Endothelial cell of umbilical vein (primary cell): ENCODE measurements at regions not wholly inside any gene's neighbourhood (a gene's known extent, or its start where the extent isn't known, plus 50 kb on each side); places are given as distances from the start of the nearest gene placed in this dataset.

Experiments used
- BruUV-seq: library from RNA; stranded (reverse); fragments of 400-500 nt; replicated peaks from 2 replicates; lab custom pipeline; 2021; lab: Mats Ljungman, UMichigan
- CTCF ChIA-PET: fragments of 300-600, 350-600 bp; sonication (Branson Sonifier 250); formaldehyde crosslinking; loops from one replicate; lab custom pipeline; 2021; ENCODE audit warnings: antibody characterized with exemption, inconsistent platforms; lab: Charles Lee
- POLR2A ChIA-PET: fragments of 300-600, 350-600 bp; sonication (Branson Sonifier 250); formaldehyde crosslinking; loops from one replicate; lab custom pipeline; 2021; ENCODE audit warnings: antibody characterized with exemption, inconsistent platforms; lab: Charles Lee
- DNase-seq: peaks from one replicate; pipeline ENCODE4 v3.0.0-alpha.2; 2011; ENCODE audit warnings: low read depth, low spot score
- FAIRE-seq: peaks from 2 replicates; lab custom pipeline; 2011; peaks lifted over from hg19 to GRCh38; lab: Jason Lieb, UNC
- H2AFZ ChIP-seq: 2 replicates; pipeline ENCODE4 v1.6.0; 2012; ENCODE audit warnings: low read depth, low read length, control low read depth, inconsistent platforms
- H3K27ac ChIP-seq: 2 replicates; pipeline ENCODE4 v1.5.1; 2011; ENCODE audit warnings: low read depth, mild to moderate bottlenecking, control low read depth, low read length, moderate library complexity; ENCODE audit not compliant: insufficient read depth
- H3K27me3 ChIP-seq, 2 experiments: 2 replicates each; pipeline versions ENCODE4 v1.6.0 to v1.6.1; 2011; ENCODE audit warnings: low read length in 2 of 2, mixed read lengths in 1 of 2; ENCODE audit not compliant: control insufficient read depth in 2 of 2, insufficient read depth in 2 of 2
- H3K36me3 ChIP-seq, 2 experiments: 2 replicates in 1 of 2; 3 replicates in 1 of 2; pipeline ENCODE4 v1.5.1; 2011; ENCODE audit warnings: low read length in 2 of 2, mild to moderate bottlenecking in 1 of 2, moderate library complexity in 1 of 2; ENCODE audit not compliant: control insufficient read depth in 2 of 2, insufficient read depth in 2 of 2; ENCODE audit errors: extremely low read depth in 1 of 2
- H3K4me1 ChIP-seq: 3 replicates; pipeline ENCODE4 v1.5.1; 2011; ENCODE audit warnings: mild to moderate bottlenecking, low read length; ENCODE audit not compliant: control insufficient read depth, insufficient read depth; ENCODE audit errors: extremely low read depth
- H3K4me2 ChIP-seq: 2 replicates; pipeline ENCODE4 v1.6.1; 2011; ENCODE audit warnings: low read length, control low read depth, mixed read lengths; ENCODE audit not compliant: insufficient read depth
- H3K4me3 ChIP-seq, 3 experiments: fragments of 200-600 bp in 1 of 3; sonication (generic), shearing (Covaris generic) in 1 of 3; replicated peaks in 1 of 3; 2 replicates each; pipeline ENCODE4 v1.5.1; 2011 to 2016; ENCODE audit warnings: control low read depth in 3 of 3, low read length in 3 of 3, mild to moderate bottlenecking in 2 of 3, inconsistent platforms in 1 of 3, low read depth in 1 of 3, moderate library complexity in 1 of 3; ENCODE audit not compliant: insufficient read depth in 1 of 3
- H3K79me2 ChIP-seq: 2 replicates; pipeline ENCODE4 v1.6.0; 2012; ENCODE audit warnings: low read length, inconsistent platforms; ENCODE audit not compliant: control insufficient read depth, insufficient read depth
- H3K9ac ChIP-seq: replicated peaks from 2 replicates; pipeline ENCODE3; 2011; ENCODE audit warnings: low read length, control low read depth; ENCODE audit not compliant: insufficient read depth; ENCODE audit errors: extremely low read depth
- H3K9me1 ChIP-seq: replicated peaks from 3 replicates; pipeline ENCODE4 v1.6.0; 2011; ENCODE audit warnings: mild to moderate bottlenecking, low read length; ENCODE audit not compliant: control insufficient read depth, insufficient read depth; ENCODE audit errors: extremely low read depth
- H3K9me3 ChIP-seq: replicated peaks from 2 replicates; pipeline ENCODE4 v1.5.1; 2012; ENCODE audit warnings: low read length, inconsistent platforms; ENCODE audit not compliant: control insufficient read depth, insufficient read depth
- H4K20me1 ChIP-seq: replicated peaks from 2 replicates; pipeline ENCODE3; 2011; ENCODE audit warnings: mild to moderate bottlenecking, low read length; ENCODE audit not compliant: control insufficient read depth, insufficient read depth; ENCODE audit errors: extremely low read depth
- EZH2 ChIP-seq: IDR thresholded peaks from 2 replicates; pipeline ENCODE4 v1.6.1; 2012; ENCODE audit warnings: borderline replicate concordance, low read depth, mild to moderate bottlenecking, moderate library complexity, low read length, inconsistent platforms; ENCODE audit not compliant: severe bottlenecking
- FOS ChIP-seq: IDR thresholded peaks from 2 replicates; pipeline ENCODE4 v1.6.1; 2011; ENCODE audit warnings: mild to moderate bottlenecking, low read length, moderate library complexity, borderline replicate concordance; ENCODE audit not compliant: insufficient read depth
- GATA2 ChIP-seq: IDR thresholded peaks from 2 replicates; pipeline ENCODE4 v1.7.0; 2011; ENCODE audit warnings: low read depth, mild to moderate bottlenecking, moderate library complexity, mixed read lengths, low read length; ENCODE audit not compliant: insufficient read length, insufficient read depth
- JUN ChIP-seq: IDR thresholded peaks from 2 replicates; pipeline ENCODE4 v1.6.1; 2011; ENCODE audit warnings: borderline replicate concordance, low read depth; ENCODE audit not compliant: insufficient read length, insufficient read depth
- MYC ChIP-seq: IDR thresholded peaks from one replicate; pipeline ENCODE4 v1.6.1; 2011; ENCODE audit warnings: mild to moderate bottlenecking, low read depth, low read length
- POLR2A ChIP-seq: IDR thresholded peaks from 2 replicates; pipeline ENCODE4 v1.6.1; 2012; ENCODE audit warnings: low read depth, mild to moderate bottlenecking, control low read depth, low read length
- POLR2AphosphoS5 ChIP-seq: IDR thresholded peaks from 2 replicates; pipeline ENCODE4 v1.6.1; 2012; ENCODE audit warnings: low read depth, mild to moderate bottlenecking, control low read depth, low read length, moderate library complexity; ENCODE audit not compliant: insufficient read depth
- dilution Hi-C: fragments of 300-500 bp; cut with MboI; formaldehyde crosslinking; loops from one replicate; pipeline ENCODE4 v1.15.0; 2019; ENCODE audit warnings: low sequenced_read_pairs; ENCODE audit not compliant: extremely low pct_ligation_motif_present
- intact Hi-C: fragments of 100-400 bp; cut with micrococcal nuclease; formaldehyde crosslinking; loops from one replicate; pipeline ENCODE4 v1.10.0; 2022
- TF ChIP-seq, protein P1 (sequence below), 2 donors: IDR thresholded peaks; 1 replicate in 1 of 2; 2 replicates in 1 of 2; pipeline ENCODE4 v1.5.1; 2011; ENCODE audit warnings: low read length in 2 of 2, mild to moderate bottlenecking in 2 of 2, moderate library complexity in 2 of 2, control low read depth in 1 of 2, inconsistent platforms in 1 of 2, low read depth in 1 of 2; ENCODE audit not compliant: insufficient read depth in 1 of 2; ENCODE audit errors: extremely low read depth in 1 of 2
- TF ChIP-seq, protein P2 (sequence below): IDR thresholded peaks from 2 replicates; pipeline ENCODE4 v1.6.1; 2011; ENCODE audit not compliant: insufficient read depth, insufficient read length

DNA sequence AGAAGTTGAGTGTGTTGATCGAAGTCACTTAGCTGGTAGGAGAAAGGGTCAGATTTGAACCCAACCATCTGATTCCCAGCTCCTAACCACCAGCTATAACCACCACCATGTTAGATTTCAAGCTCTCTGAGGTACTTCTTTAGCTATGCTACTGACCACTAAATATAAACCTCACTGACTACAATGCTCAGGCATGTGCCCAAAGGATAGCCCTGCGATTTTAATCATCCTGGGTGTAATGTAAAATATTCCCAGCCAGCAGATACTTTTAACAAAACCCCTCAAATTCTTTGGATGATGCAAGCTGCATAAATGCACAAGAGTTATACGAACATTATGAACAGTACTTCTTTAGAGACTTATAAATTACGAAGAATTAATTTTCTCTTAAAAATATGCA, 115.2 kb upstream of the TSC22D2 start:
- no peaks in the 10 kb centered on the region for H3K27me3 ChIP-seq
- no TSS peak for BruUV-seq
- H3K4me2 ChIP-seq = no peak overlapping the region
- intact Hi-C loops (no loop called here), dilution Hi-C loops (no loop called here)
- H3K9me3 ChIP-seq = no peaks in the 10 kb centered on the region
- H3K4me3 ChIP-seq = no peak overlapping the region
- TF ChIP-seq GATA2 (no peak), POLR2AphosphoS5 (no peak), FOS (no peak), POLR2A (no peak), MYC (no peak), EZH2 (no peak), JUN (no peak)
- TF ChIP-seq, protein P1, sequence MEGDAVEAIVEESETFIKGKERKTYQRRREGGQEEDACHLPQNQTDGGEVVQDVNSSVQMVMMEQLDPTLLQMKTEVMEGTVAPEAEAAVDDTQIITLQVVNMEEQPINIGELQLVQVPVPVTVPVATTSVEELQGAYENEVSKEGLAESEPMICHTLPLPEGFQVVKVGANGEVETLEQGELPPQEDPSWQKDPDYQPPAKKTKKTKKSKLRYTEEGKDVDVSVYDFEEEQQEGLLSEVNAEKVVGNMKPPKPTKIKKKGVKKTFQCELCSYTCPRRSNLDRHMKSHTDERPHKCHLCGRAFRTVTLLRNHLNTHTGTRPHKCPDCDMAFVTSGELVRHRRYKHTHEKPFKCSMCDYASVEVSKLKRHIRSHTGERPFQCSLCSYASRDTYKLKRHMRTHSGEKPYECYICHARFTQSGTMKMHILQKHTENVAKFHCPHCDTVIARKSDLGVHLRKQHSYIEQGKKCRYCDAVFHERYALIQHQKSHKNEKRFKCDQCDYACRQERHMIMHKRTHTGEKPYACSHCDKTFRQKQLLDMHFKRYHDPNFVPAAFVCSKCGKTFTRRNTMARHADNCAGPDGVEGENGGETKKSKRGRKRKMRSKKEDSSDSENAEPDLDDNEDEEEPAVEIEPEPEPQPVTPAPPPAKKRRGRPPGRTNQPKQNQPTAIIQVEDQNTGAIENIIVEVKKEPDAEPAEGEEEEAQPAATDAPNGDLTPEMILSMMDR (IDR thresholded peaks at IDR 0.05; ENCODE audit: extremely low read depth in 1 of 2, insufficient read depth in 1 of 2, low read depth in 1 of 2, low read length in 2 of 2) = no peak
- TF ChIP-seq, protein P2, sequence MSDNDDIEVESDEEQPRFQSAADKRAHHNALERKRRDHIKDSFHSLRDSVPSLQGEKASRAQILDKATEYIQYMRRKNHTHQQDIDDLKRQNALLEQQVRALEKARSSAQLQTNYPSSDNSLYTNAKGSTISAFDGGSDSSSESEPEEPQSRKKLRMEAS = no peak
- no peaks in the 10 kb centered on the region for H3K9me1 ChIP-seq
- no peaks in the 10 kb centered on the region for H3K36me3 ChIP-seq
- POLR2A ChIA-PET = no interaction called here
- no peak overlapping the region for H3K9ac ChIP-seq
- no peaks in the 10 kb centered on the region for H4K20me1 ChIP-seq
- H3K27ac ChIP-seq = no peak overlapping the region
- CTCF ChIA-PET = interaction anchor here (1.2 kb wide), 1 partner anchor 9 kb away, joined by 3 read pairs; no protein-coding TSS in a partner anchor
- H2AFZ ChIP-seq = no peak overlapping the region
- H3K79me2 ChIP-seq = no peaks in the 10 kb centered on the region
- no peak for FAIRE-seq
- no peaks in the 10 kb centered on the region for H3K4me1 ChIP-seq
- no peak for DNase-seq
